ENCODE measurements at regions not wholly inside any gene's neighbourhood (a gene's known extent, or its start where the extent isn't known, plus 50 kb on each side); places are given as distances from the start of the nearest gene placed in this dataset.

DNA sequence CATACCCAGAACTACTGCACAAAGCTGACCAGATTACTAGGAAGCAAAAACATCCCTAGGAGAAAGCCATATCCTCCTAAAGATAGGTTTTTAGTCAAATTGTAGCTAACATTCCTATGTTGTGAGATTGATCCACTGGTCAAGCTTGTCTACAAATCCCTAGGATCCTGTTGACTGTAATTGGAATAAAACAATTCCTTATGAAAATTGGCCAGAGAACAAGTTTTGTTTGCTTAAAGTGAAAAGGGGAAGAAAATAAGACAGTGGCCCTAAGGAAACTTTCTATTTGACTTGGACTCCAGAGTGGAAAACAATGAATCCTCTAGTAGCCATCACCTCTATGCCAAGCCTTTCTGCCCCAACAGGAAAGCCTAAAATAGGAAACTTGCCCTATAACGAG, 645.2 kb upstream of the USP24 start:
- no peak for DNase-seq
- TF ChIP-seq GATA1 (IDR thresholded peaks at IDR 0.05; ENCODE audit: low read depth, low read length): no peak

GRCh38 chr1:55854911-55855310, 639.7 kb upstream of the USP24 start:
- no peak for DNase-seq
- TF ChIP-seq POLR2A (IDR thresholded peaks at IDR 0.05; ENCODE audit: low read length) (no peak), GATA1 (IDR thresholded peaks at IDR 0.05; ENCODE audit: low read depth, low read length) (no peak)

DNA sequence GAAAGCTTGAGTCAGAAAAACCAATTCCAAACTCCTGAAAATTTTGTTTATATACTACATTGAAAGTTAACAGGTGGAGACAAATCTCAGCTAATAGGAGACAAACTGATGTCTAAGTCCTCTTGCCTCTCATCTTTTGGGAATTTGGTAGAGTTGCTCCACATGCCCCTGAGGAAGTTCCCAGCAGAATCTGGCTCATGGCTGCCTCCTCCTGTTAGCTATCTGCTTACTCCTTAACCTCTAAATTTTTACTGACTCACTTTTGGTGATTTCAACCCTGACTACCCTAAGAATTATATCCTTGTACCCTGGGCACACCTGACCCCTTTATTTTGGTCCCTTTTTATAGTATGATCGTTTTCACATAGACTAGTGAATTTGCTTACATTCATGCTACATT, 633.7 kb upstream of the USP24 start:
- no peak for DNase-seq
- TF ChIP-seq POLR2A (IDR thresholded peaks at IDR 0.05; ENCODE audit: low read length) (no peak), GATA1 (IDR thresholded peaks at IDR 0.05; ENCODE audit: low read depth, low read length) (no peak)

DNA sequence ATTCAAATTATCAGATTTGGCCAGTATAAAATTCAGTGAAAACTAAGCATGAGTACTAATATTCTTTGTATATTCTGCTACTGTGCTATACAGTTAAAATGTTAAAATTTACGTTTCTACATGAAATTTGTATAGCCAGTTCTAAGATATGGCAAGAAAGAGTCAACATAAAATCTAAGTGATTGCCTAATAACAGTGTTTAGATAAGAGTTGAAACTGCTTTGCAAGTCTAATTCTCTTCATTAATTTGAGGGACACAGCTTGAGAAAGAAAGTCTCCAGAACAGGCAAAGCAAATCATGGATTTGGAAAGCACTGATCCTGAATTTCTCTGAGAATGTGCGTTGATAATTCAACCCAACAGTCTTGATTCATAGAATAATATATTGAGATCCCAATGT, 630.9 kb upstream of the USP24 start:
- no peak for DNase-seq
- no peak for TF ChIP-seq GATA1 (IDR thresholded peaks at IDR 0.05; ENCODE audit: low read depth, low read length)
- TF ChIP-seq POLR2A (IDR thresholded peaks at IDR 0.05; ENCODE audit: low read length): no peak

GRCh38 chr1:55844322-55844721, 629.2 kb upstream of the USP24 start:
- no peak for DNase-seq
- TF ChIP-seq POLR2A (IDR thresholded peaks at IDR 0.05; ENCODE audit: low read length) (no peak), GATA1 (IDR thresholded peaks at IDR 0.05; ENCODE audit: low read depth, low read length) (no peak)

DNA sequence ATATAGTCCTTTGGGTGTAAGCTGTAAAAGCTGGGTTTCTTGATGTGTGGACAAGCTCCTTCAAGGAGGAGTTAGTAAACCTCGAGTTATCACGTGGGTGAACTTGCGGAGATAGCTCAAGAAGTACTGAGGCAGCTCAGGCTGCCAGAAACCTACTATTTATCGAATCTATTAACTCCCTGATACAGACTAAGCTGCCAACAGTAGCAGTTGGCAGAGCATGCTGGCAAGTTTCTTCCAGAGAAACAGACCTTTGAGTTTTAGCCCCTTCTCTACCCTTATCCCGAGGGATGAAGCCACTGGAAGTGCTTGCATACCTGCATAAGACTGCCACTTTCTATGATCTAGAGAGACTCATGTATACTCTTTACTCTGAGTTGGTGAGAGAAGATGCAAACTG, 624.5 kb upstream of the USP24 start:
- no peak for DNase-seq
- no peak for TF ChIP-seq POLR2A (IDR thresholded peaks at IDR 0.05; ENCODE audit: low read length)
- no peak for TF ChIP-seq GATA1 (IDR thresholded peaks at IDR 0.05; ENCODE audit: low read depth, low read length)

GRCh38 chr1:55839221-55839620, 624.1 kb upstream of the USP24 start:
- TF ChIP-seq GATA1 (IDR thresholded peaks at IDR 0.05; ENCODE audit: low read depth, low read length) (no peak), POLR2A (IDR thresholded peaks at IDR 0.05; ENCODE audit: low read length) (no peak)
- DNase-seq: no peak

DNA sequence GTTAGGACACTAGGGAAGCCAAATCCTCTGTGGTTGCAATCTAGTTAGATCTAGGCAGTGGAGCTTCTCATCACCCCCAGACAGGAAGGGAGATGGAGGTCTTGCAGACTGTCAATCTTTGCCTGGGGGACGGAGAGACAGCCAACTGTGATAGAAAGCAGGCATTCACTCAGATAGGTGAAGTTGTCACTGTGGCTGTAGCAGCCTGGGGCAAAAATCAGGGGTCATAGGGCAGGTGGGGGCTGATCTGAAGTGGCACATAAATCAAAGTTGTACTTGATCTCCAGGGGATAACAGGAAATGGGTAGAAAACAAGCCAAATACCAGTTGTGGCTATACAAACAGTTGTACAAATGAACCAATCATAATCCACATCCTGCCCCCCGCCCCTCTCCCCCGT, 620.9 kb upstream of the USP24 start:
- DNase-seq: no peak
- TF ChIP-seq GATA1 (IDR thresholded peaks at IDR 0.05; ENCODE audit: low read depth, low read length): no peak
- TF ChIP-seq POLR2A (IDR thresholded peaks at IDR 0.05; ENCODE audit: low read length): no peak

DNA sequence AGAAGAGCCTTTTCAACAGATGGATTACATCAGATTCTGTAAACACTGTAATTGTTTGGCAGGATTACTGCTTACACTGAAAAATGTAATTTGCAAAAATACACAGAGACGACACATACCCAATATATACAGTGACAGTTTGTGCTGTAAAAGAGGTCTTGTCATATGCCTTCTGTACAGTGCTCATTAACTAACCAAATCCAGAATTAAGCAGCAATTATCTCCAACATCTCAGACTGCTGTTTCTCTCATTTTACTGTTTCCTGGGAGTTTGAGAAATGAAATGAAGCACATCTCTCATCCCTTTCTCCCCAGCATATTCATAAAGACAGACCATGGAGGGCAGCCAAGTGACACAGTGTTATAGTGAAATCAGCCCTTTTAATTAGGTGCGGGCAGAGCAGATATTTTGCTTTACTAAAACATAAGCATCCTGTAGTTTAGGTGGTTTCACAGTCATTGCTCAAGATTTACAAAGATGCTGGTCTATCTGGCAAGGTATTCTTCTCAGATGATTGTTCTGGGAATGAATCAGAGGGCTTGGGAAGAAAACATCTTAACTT, 618.4 kb upstream of the USP24 start:
- no peak for TF ChIP-seq POLR2A (IDR thresholded peaks at IDR 0.05; ENCODE audit: low read length)
- no peak for TF ChIP-seq GATA1 (IDR thresholded peaks at IDR 0.05; ENCODE audit: low read depth, low read length)
- no peak for DNase-seq

GRCh38 chr1:55831759-55832158, 616.6 kb upstream of the USP24 start:
- no peak for DNase-seq
- TF ChIP-seq GATA1 (IDR thresholded peaks at IDR 0.05; ENCODE audit: low read depth, low read length) (no peak), POLR2A (IDR thresholded peaks at IDR 0.05; ENCODE audit: low read length) (no peak)

DNA sequence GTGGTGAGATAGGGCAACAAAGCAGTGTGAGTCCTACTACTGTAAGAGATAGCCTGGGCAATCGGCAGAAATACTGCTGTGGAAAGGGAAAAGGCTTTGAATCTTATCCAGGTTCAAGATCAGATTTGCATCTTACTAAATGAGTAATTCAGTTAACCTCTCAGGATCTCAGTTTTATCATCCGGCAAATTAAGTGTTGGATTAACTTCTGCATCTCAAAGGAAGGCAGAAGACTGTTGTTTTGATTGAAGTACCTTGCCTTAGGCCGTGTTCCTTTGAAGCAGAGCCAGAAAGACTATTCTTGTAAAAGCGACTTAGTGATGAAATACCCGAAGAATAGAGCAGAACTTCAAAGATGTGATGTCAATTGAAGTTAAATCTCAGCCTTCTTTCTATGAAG, 612.9 kb upstream of the USP24 start:
- DNase-seq: no peak
- no peak for TF ChIP-seq GATA1 (IDR thresholded peaks at IDR 0.05; ENCODE audit: low read depth, low read length)
- no peak for TF ChIP-seq POLR2A (IDR thresholded peaks at IDR 0.05; ENCODE audit: low read length)

GRCh38 chr1:55827350-55827749, 612.2 kb upstream of the USP24 start:
- TF ChIP-seq GATA1 (IDR thresholded peaks at IDR 0.05; ENCODE audit: low read depth, low read length): no peak
- no peak for TF ChIP-seq POLR2A (IDR thresholded peaks at IDR 0.05; ENCODE audit: low read length)
- no peak for DNase-seq

DNA sequence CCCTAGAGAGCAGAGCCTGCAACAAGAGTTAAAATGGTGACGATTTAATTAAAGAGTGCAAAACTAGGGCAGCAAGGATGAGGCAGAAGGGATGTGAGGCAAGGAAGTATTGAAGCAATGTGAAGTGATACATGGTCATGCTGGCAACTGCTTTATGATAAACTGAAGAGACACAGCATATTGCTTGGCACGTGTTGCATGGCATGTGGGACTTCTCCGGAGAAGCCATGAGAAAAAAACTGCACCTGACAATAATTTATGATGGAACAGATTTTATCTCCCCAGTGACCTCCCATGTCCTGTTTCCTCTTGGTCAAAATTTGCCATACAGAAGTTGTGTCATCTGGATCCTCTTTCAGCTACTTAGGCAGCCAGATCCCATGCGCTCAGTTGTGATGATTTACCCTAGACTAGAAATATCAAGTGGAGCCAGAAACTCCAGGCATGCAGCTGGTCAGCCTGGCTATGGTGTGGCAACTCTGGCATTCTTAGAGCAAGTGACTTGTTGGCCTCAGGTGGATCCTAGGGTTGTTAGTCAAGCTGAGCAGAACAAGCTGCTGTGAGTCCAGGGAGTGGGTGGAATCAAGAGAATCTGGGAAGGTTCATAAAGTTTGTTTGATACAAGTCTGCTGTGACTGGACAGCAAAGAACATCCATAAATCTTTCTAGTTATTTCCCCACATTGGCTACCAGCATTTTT, 611.4 kb upstream of the USP24 start:
- DNase-seq: no peak
- TF ChIP-seq GATA1 (IDR thresholded peaks at IDR 0.05; ENCODE audit: low read depth, low read length): no peak
- no peak for TF ChIP-seq POLR2A (IDR thresholded peaks at IDR 0.05; ENCODE audit: low read length)

DNA sequence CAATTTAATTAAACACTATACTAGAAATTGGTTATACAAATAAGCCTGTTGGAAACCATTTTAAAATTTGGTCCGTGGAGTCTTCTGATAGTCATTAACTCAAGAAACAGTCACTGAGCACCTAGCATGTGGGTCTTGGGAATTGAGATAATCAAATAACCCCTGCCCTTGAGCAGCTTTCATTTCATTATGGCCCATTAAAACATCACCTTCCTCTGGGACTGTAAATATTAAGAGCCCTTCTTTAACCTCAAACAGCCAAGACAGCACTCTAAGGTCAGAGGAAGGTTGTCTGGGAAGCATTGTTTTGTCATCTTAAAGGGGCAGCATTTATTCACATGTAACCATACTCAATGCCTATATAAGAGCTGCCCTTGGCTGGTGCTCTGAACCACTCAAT, 610.3 kb upstream of the USP24 start:
- no peak for TF ChIP-seq POLR2A (IDR thresholded peaks at IDR 0.05; ENCODE audit: low read length)
- no peak for TF ChIP-seq GATA1 (IDR thresholded peaks at IDR 0.05; ENCODE audit: low read depth, low read length)
- DNase-seq: no peak

- TF ChIP-seq GATA1 (IDR thresholded peaks at IDR 0.05; ENCODE audit: low read depth, low read length) (no peak), POLR2A (IDR thresholded peaks at IDR 0.05; ENCODE audit: low read length) (no peak)
- no peak for DNase-seq
Measured at GRCh38 chr1:55824251-55824640, 609.1 kb upstream of the USP24 start.

Data from erythroblast (primary cell).